GM12864 (cell line): ENCODE measurements at regions not wholly inside any gene's neighbourhood (a gene's known extent, or its start where the extent isn't known, plus 50 kb on each side); places are given as distances from the start of the nearest gene placed in this dataset.

ENCODE experiments used
- DNase-seq: peaks from one replicate; pipeline ENCODE4 v3.0.0-alpha.2; 2011; ENCODE audit warnings: low read depth
- H3K4me3 ChIP-seq: 2 replicates; pipeline ENCODE4 v1.5.1; 2011; ENCODE audit warnings: mild to moderate bottlenecking, low read depth, low read length, control low read depth
- CTCF ChIP-seq: IDR thresholded peaks from 2 replicates; pipeline ENCODE4 v1.5.1; 2011; ENCODE audit warnings: low read depth, mild to moderate bottlenecking, moderate library complexity, low read length, control low read depth, inconsistent platforms; ENCODE audit errors: missing control alignments

GRCh38 chr7:17131983-17132655, 166.3 kb upstream of the AHR start:
- H3K4me3 ChIP-seq: no peak overlapping the region
- no peak for TF ChIP-seq CTCF
- DNase-seq: no peak

- no peak for DNase-seq
- H3K4me3 ChIP-seq: no peak overlapping the region
- no peak for TF ChIP-seq CTCF
Observed at GRCh38 chr7:17132726-17133125, 165.7 kb upstream of the AHR start.

- H3K4me3 ChIP-seq: no peak overlapping the region
- no peak for TF ChIP-seq CTCF
- no peak for DNase-seq
Observed at GRCh38 chr7:17133977-17134376, 164.5 kb upstream of the AHR start.

- H3K4me3 ChIP-seq: no peak overlapping the region
- no peak for DNase-seq
- TF ChIP-seq CTCF: no peak
Observed at GRCh38 chr7:17134786-17135185, 163.7 kb upstream of the AHR start.

- no peak for DNase-seq
- TF ChIP-seq CTCF: no peak
- no peak overlapping the region for H3K4me3 ChIP-seq
Observed at GRCh38 chr7:17136126-17136525, 162.3 kb upstream of the AHR start.

GRCh38 chr7:17139081-17139480, 159.4 kb upstream of the AHR start:
- H3K4me3 ChIP-seq: no peak overlapping the region
- DNase-seq: no peak
- no peak for TF ChIP-seq CTCF

- H3K4me3 ChIP-seq: no peak overlapping the region
- no peak for DNase-seq
- no peak for TF ChIP-seq CTCF
Observed at GRCh38 chr7:17140406-17140805, 158.0 kb upstream of the AHR start.
